ENCODE measurements at regions not wholly inside any gene's neighbourhood (a gene's known extent, or its start where the extent isn't known, plus 50 kb on each side); places are given as distances from the start of the nearest gene placed in this dataset.
"Not testable (repeated sequence)": the region's sequence is repeated elsewhere in the genome, so short reads cannot be mapped to it uniquely, and the experiment has no call there.

GRCh38 chr5:118121258-118121657 lies 867.1 kb downstream of the DTWD2 start:
- TF ChIP-seq CTCF (IDR thresholded peaks at IDR 0.05; ENCODE audit: low read depth, low read length, missing control alignments), result no peak
- H3K4me3 ChIP-seq (ENCODE audit: low read depth, low read length), result no peak overlapping the region
- in situ Hi-C loops (cut with HindIII; ENCODE audit: low sequenced_read_pairs), result no loop called here
- DNase-seq (ENCODE audit: low read depth), result no peak

- TF ChIP-seq CTCF (IDR thresholded peaks at IDR 0.05; ENCODE audit: low read depth, low read length, missing control alignments), result no peak
- DNase-seq (ENCODE audit: low read depth), result peak; percentile 2
- in situ Hi-C loops (cut with HindIII; ENCODE audit: low sequenced_read_pairs), result no loop called here
- no peak overlapping the region for H3K4me3 ChIP-seq (ENCODE audit: low read depth, low read length)
Measured at GRCh38 chr5:118115791-118116190, 872.6 kb downstream of the DTWD2 start.

GRCh38 chr5:118111956-118112355 lies 876.4 kb downstream of the DTWD2 start:
- H3K4me3 ChIP-seq (ENCODE audit: low read depth, low read length), result no peak overlapping the region
- no peak for DNase-seq (ENCODE audit: low read depth)
- in situ Hi-C loops (cut with HindIII; ENCODE audit: low sequenced_read_pairs), result no loop called here
- no peak for TF ChIP-seq CTCF (IDR thresholded peaks at IDR 0.05; ENCODE audit: low read depth, low read length, missing control alignments)

GRCh38 chr5:118107246-118107645 lies 881.1 kb downstream of the DTWD2 start:
- DNase-seq (ENCODE audit: low read depth); H3K4me3 ChIP-seq (ENCODE audit: low read depth, low read length); in situ Hi-C loops (cut with HindIII; ENCODE audit: low sequenced_read_pairs): not testable (repeated sequence)

- in situ Hi-C loops (cut with HindIII; ENCODE audit: low sequenced_read_pairs), result no loop called here
- DNase-seq (ENCODE audit: low read depth), result no peak
Measured at GRCh38 chr5:118098716-118099115, 889.6 kb downstream of the DTWD2 start.

GRCh38 chr5:118095115-118095514 lies 893.2 kb downstream of the DTWD2 start:
- DNase-seq (ENCODE audit: low read depth), result peak; percentile 8
- no peak for TF ChIP-seq CTCF (IDR thresholded peaks at IDR 0.05; ENCODE audit: low read depth, low read length, missing control alignments)
- in situ Hi-C loops (cut with HindIII; ENCODE audit: low sequenced_read_pairs), result no loop called here
- H3K4me3 ChIP-seq (ENCODE audit: low read depth, low read length), result no peak overlapping the region

More at GRCh38 chr5:118098716-118099115, 889.6 kb downstream of the DTWD2 start:
- no peak for TF ChIP-seq CTCF (IDR thresholded peaks at IDR 0.05; ENCODE audit: low read depth, low read length, missing control alignments)
- no peak overlapping the region for H3K4me3 ChIP-seq (ENCODE audit: low read depth, low read length)

GRCh38 chr5:118088448-118088847 lies 899.9 kb downstream of the DTWD2 start:
- DNase-seq (ENCODE audit: low read depth), result no peak
- in situ Hi-C loops (cut with HindIII; ENCODE audit: low sequenced_read_pairs), result no loop called here
- H3K4me3 ChIP-seq (ENCODE audit: low read depth, low read length), result no peak overlapping the region
- no peak for TF ChIP-seq CTCF (IDR thresholded peaks at IDR 0.05; ENCODE audit: low read depth, low read length, missing control alignments)
